Tibial artery (tissue), 4 donors: ENCODE measurements at regions not wholly inside any gene's neighbourhood (a gene's known extent, or its start where the extent isn't known, plus 50 kb on each side); places are given as distances from the start of the nearest gene placed in this dataset.

ENCODE experiments used
- DNase-seq, 2 donors: peaks; one replicate each; pipeline ENCODE4 v3.0.0-alpha.2; 2019
- H3K27ac ChIP-seq, 2 donors: fragments of 200-600 bp; sonication (generic) in 1 of 2; 1 replicate in 1 of 2; 2 replicates in 1 of 2; pipeline ENCODE4 v1.5.1; 2018 to 2019; ENCODE audit warnings: mild to moderate bottlenecking in 1 of 2
- H3K27me3 ChIP-seq, 2 donors: fragments of 200-600 bp; sonication (generic) in 1 of 2; one replicate each; pipeline versions ENCODE4 v1.5.1 to v1.6.0; 2016 to 2019
- H3K36me3 ChIP-seq, 3 donors: fragments of 200-600 bp; sonication (generic) in 2 of 3; one replicate each; pipeline ENCODE4 v1.5.1; 2016 to 2019; ENCODE audit warnings: mild to moderate bottlenecking in 2 of 3
- H3K4me1 ChIP-seq, 4 donors: fragments of 200-600 bp; sonication (generic) in 2 of 4; 1 replicate in 3 of 4; 2 replicates in 1 of 4; pipeline ENCODE4 v1.5.1; 2016 to 2019
- H3K4me3 ChIP-seq, 2 donors: fragments of 200-600 bp; sonication (generic) in 1 of 2; 1 replicate in 1 of 2; 2 replicates in 1 of 2; pipeline ENCODE4 v1.5.1; 2018 to 2019; ENCODE audit warnings: mild to moderate bottlenecking in 2 of 2
- H3K9me3 ChIP-seq, 3 donors: fragments of 200-600 bp; sonication (generic) in 1 of 3; one replicate each; pipeline ENCODE4 v1.5.1; 2016 to 2019
- CTCF ChIP-seq, 2 experiments: fragments of 200-600 bp in 1 of 2; fragments of 450-650 bp in 1 of 2; IDR thresholded peaks; one replicate each; pipeline ENCODE4 v1.5.1; 2017 to 2019; ENCODE audit warnings: antibody characterized with exemption in 2 of 2, mild to moderate bottlenecking in 1 of 2, moderate library complexity in 1 of 2
- intact Hi-C: fragments of 100-400 bp; cut with DNase I; formaldehyde crosslinking; loops from one replicate; pipeline ENCODE4 v1.15.0; 2023; ENCODE audit warnings: low total_unique reads

- Histone ChIP-seq H3K27me3 (no peaks in the 10 kb centered on the region), H3K27ac (no peak overlapping the region), H3K36me3 (no peaks in the 10 kb centered on the region), H3K9me3 (no peaks in the 10 kb centered on the region), H3K4me1 (no peaks in the 10 kb centered on the region), H3K4me3 (no peak overlapping the region)
- TF ChIP-seq CTCF (IDR thresholded peaks at IDR 0.05), result no peak
- intact Hi-C loops, result no loop called here
- no peak for DNase-seq
Measured at GRCh38 chr9:90948156-90948555, 146.5 kb downstream of the SYK start.

GRCh38 chr9:90950600-90950999 is 149.0 kb downstream of the SYK start:
- Histone ChIP-seq H3K9me3 (no peaks in the 10 kb centered on the region), H3K27ac (no peak overlapping the region), H3K4me3 (no peak overlapping the region), H3K4me1 (no peaks in the 10 kb centered on the region), H3K36me3 (no peaks in the 10 kb centered on the region), H3K27me3 (no peaks in the 10 kb centered on the region)
- TF ChIP-seq CTCF (IDR thresholded peaks at IDR 0.05), result no peak
- intact Hi-C loops, result no loop called here
- no peak for DNase-seq

- no peaks in the 10 kb centered on the region for H3K36me3 ChIP-seq
- no peaks in the 10 kb centered on the region for H3K4me1 ChIP-seq
- DNase-seq, result no peak
- no peak for TF ChIP-seq CTCF (IDR thresholded peaks at IDR 0.05)
- no peak overlapping the region for H3K27ac ChIP-seq
- intact Hi-C loops, result no loop called here
- H3K27me3 ChIP-seq, result no peaks in the 10 kb centered on the region
- H3K4me3 ChIP-seq, result no peak overlapping the region
- H3K9me3 ChIP-seq, result no peaks in the 10 kb centered on the region
Measured at GRCh38 chr9:90953200-90953599, 151.6 kb downstream of the SYK start.

GRCh38 chr9:90953805-90954204 is 152.2 kb downstream of the SYK start:
- TF ChIP-seq CTCF (IDR thresholded peaks at IDR 0.05), result no peak
- H3K4me3 ChIP-seq, result no peak overlapping the region
- intact Hi-C loops, result no loop called here
- H3K27me3 ChIP-seq, result no peaks in the 10 kb centered on the region
- DNase-seq, result no peak
- H3K9me3 ChIP-seq, result no peaks in the 10 kb centered on the region
- no peaks in the 10 kb centered on the region for H3K36me3 ChIP-seq
- no peaks in the 10 kb centered on the region for H3K4me1 ChIP-seq
- no peak overlapping the region for H3K27ac ChIP-seq

GRCh38 chr9:90956026-90956810 is 154.6 kb downstream of the SYK start:
- Histone ChIP-seq H3K4me3 (no peak overlapping the region), H3K27ac (no peak overlapping the region), H3K9me3 (no peaks in the 10 kb centered on the region), H3K36me3 (no peaks in the 10 kb centered on the region), H3K27me3 (no peaks in the 10 kb centered on the region), H3K4me1 (no peaks in the 10 kb centered on the region)
- intact Hi-C loops, result no loop called here
- DNase-seq, result no peak
- no peak for TF ChIP-seq CTCF (IDR thresholded peaks at IDR 0.05)
